ENCODE measurements at regions not wholly inside any gene's neighbourhood (a gene's known extent, or its start where the extent isn't known, plus 50 kb on each side); places are given as distances from the start of the nearest gene placed in this dataset.

DNA sequence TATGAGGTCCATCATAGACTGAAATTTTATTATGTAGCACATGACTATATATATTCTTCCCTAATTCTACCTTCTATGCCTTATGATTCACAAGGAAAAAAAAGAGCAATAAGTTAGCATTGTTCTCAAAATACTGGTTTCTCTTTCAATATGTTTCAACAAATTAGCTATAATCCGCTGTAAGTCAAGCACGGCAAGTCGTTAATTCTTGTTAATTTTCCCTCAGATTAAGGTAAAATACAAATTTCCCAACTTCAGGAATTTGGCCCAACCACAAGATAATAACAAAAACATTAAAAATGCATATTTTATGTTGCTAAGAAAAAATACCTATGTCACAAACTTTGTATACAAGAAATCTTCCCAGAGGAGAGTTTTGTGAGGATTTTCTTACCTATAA, 296.5 kb upstream of the GALNTL6 start (continued):
- no peak for TF ChIP-seq TAF7 (optimal IDR thresholded peaks at IDR 0.05; ENCODE audit: borderline replicate concordance, low read depth, low read length)
- no peak for TF ChIP-seq SIN3A (conservative IDR thresholded peaks at IDR 0.05 in 1 of 2, IDR thresholded peaks at IDR 0.05 in 1 of 2; ENCODE audit: low read depth in 1 of 2, low read length in 2 of 2)
- TF ChIP-seq SP2 (IDR thresholded peaks at IDR 0.05; ENCODE audit: low read length), result no peak
- TF ChIP-seq TCF12 (IDR thresholded peaks at IDR 0.05; ENCODE audit: low read depth, low read length), result no peak
- TF ChIP-seq SIX5 (IDR thresholded peaks at IDR 0.05; ENCODE audit: low read depth, low read length), result no peak
- no peak for TF ChIP-seq POU5F1 (IDR thresholded peaks at IDR 0.05; ENCODE audit: low read depth, low read length)
- no peak for TF ChIP-seq SAP30 (IDR thresholded peaks at IDR 0.05; ENCODE audit: insufficient read depth, insufficient replicate concordance, low read length)
